ENCODE measurements at regions not wholly inside any gene's neighbourhood (a gene's known extent, or its start where the extent isn't known, plus 50 kb on each side); places are given as distances from the start of the nearest gene placed in this dataset.
"Not testable (repeated sequence)": the region's sequence is repeated elsewhere in the genome, so short reads cannot be mapped to it uniquely, and the experiment has no call there.

GRCh38 chr12:28689398-28690175 is 459.5 kb upstream of the FAR2 start:
- no peak for DNase-seq (ENCODE audit: low read depth, low spot score)

- DNase-seq (ENCODE audit: low read depth, low spot score): no peak
These were observed 455.4 kb upstream of the FAR2 start for GRCh38 chr12:28693565-28694219.

- DNase-seq (ENCODE audit: low read depth, low spot score): no peak
These were observed 450.5 kb upstream of the FAR2 start for GRCh38 chr12:28698553-28698952.

- no peak for DNase-seq (ENCODE audit: low read depth, low spot score)
These were observed 450.0 kb upstream of the FAR2 start for GRCh38 chr12:28699029-28699428.

- DNase-seq (ENCODE audit: low read depth, low spot score): no peak
These were observed 448.9 kb upstream of the FAR2 start for GRCh38 chr12:28700161-28700560.

GRCh38 chr12:28704477-28705169 is 444.5 kb upstream of the FAR2 start:
- DNase-seq (ENCODE audit: low read depth, low spot score): no peak

- DNase-seq (ENCODE audit: low read depth, low spot score): no peak
These were observed 440.1 kb upstream of the FAR2 start for GRCh38 chr12:28708918-28709371.

GRCh38 chr12:28709986-28710685 is 438.9 kb upstream of the FAR2 start:
- DNase-seq (ENCODE audit: low read depth, low spot score): no peak

GRCh38 chr12:28710882-28711281 is 438.2 kb upstream of the FAR2 start:
- no peak for DNase-seq (ENCODE audit: low read depth, low spot score)

GRCh38 chr12:28711421-28711820 is 437.7 kb upstream of the FAR2 start:
- DNase-seq (ENCODE audit: low read depth, low spot score): no peak

- no peak for DNase-seq (ENCODE audit: low read depth, low spot score)
These were observed 406.3 kb upstream of the FAR2 start for GRCh38 chr12:28742791-28743190.

GRCh38 chr12:28746734-28747325 is 402.2 kb upstream of the FAR2 start:
- DNase-seq (ENCODE audit: low read depth, low spot score): no peak

GRCh38 chr12:28750946-28751685 is 398.0 kb upstream of the FAR2 start:
- DNase-seq (ENCODE audit: low read depth, low spot score): no peak

- DNase-seq (ENCODE audit: low read depth, low spot score): no peak
These were observed 394.1 kb upstream of the FAR2 start for GRCh38 chr12:28755027-28755426.

GRCh38 chr12:28759333-28759732 is 389.7 kb upstream of the FAR2 start:
- peak; percentile 43 for DNase-seq (ENCODE audit: low read depth, low spot score)

GRCh38 chr12:28760040-28760903 is 388.8 kb upstream of the FAR2 start:
- DNase-seq (ENCODE audit: low read depth, low spot score): not testable (repeated sequence)

- not testable (repeated sequence) for DNase-seq (ENCODE audit: low read depth, low spot score)
These were observed 387.2 kb upstream of the FAR2 start for GRCh38 chr12:28761897-28762296.

GRCh38 chr12:28766398-28766797 is 382.7 kb upstream of the FAR2 start:
- DNase-seq (ENCODE audit: low read depth, low spot score): no peak

- no peak for DNase-seq (ENCODE audit: low read depth, low spot score)
These were observed 381.2 kb upstream of the FAR2 start for GRCh38 chr12:28767836-28768348.

GRCh38 chr12:28770322-28770721 is 378.8 kb upstream of the FAR2 start:
- DNase-seq (ENCODE audit: low read depth, low spot score): no peak
